ENCODE measurements at regions not wholly inside any gene's neighbourhood (a gene's known extent, or its start where the extent isn't known, plus 50 kb on each side); places are given as distances from the start of the nearest gene placed in this dataset.
"Not testable (repeated sequence)": the region's sequence is repeated elsewhere in the genome, so short reads cannot be mapped to it uniquely, and the experiment has no call there.

DNA sequence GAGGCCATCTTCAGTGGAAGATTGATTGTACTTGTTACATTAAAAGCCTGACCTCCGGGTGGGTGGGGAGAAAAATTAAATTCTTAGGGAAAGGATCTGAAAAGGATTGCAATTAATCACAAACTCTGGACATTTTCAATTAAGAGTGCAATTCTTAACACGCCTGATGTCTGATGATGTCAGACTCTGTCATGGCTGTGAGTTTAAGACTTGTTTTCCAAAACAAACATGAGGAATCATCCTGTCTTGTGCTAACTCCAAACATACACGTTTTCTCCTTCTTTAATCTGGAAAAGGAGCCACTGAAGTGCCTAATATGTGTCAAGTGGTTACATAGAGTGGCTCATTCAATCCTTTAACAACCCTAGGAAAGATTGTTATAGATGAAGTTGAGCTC lies 60.4 kb upstream of the SMIM23 start:
- DNase-seq, result no peak

DNA sequence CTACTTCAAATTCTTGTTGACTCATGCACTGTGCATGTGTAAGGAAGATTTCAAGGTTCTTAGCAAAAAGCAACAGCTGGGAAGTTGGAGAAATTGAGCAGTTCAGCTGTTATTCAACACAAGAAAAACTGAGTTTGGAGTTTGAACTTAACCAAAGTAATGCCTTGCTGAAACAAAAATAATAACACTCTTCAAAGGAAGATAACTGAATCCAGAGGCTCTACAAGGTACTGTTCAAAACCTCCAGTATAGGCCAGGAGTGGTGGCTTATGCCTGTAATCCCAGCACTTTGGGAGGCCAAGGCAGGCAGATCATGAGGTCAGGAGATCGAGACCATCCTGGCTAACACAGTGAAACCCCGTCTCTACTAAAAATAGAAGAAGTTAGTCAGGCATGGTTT lies 58.8 kb upstream of the SMIM23 start:
- DNase-seq, result not testable (repeated sequence)

DNA sequence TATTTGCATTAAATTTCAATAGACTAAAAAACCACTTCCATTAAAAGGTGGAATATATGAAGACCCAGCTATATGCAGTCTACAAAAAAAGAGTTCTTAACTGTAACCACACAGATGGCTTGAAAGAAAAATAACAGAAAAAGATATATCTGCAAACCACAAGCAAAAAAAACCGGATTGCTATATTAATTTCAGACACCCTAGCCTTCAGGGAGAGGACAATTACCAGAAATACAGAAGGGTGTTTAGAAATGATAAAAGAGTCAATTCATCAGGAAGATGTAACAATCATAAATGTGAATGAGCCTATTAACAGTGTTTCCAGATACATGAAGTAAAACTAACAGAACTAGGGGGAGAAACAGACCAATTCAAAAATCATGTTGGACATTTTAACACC lies 56.9 kb upstream of the SMIM23 start:
- DNase-seq, result no peak
